Limb (tissue), 2 donors: ENCODE measurements at regions not wholly inside any gene's neighbourhood (a gene's known extent, or its start where the extent isn't known, plus 50 kb on each side); places are given as distances from the start of the nearest gene placed in this dataset.

Experiments used
- DNase-seq, 2 donors: peaks; one replicate each; pipeline ENCODE4 v3.0.0-alpha.2; 2016; ENCODE audit errors: extremely low spot score in 2 of 2

DNA sequence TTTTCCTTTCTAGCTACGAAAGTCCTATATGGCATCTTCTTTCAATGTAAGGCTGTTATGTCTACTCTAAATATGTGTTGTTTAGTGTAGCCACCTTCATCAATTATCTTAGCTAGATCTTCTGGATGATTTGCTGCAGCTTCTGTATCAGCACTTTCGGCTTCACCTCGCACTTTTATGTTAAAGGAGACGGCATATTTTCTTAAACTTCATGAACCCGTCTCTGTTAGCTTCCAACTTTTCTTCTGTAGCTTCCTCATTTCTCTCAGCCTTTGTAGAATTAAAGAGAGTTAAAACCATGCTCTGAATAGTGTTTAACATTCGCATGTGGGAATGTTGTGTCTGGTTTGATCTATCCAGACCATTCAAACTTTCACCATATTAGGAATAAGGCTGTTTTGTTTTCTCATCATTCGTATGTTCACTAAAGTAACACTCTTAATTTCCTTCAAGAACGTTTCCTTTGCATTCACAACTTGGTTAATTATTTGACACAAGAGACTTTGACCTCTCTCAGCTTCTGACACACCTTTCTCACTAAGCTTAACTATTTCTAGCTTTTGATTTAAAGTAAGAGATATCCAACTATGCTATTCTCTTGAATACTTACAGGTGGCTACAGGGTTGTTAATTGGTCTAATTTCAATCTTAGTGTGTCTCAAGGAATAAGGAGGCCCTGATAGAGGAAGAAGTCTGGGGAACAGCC lies 476.8 kb downstream of the GABRG1 start:
- DNase-seq: no peak

DNA sequence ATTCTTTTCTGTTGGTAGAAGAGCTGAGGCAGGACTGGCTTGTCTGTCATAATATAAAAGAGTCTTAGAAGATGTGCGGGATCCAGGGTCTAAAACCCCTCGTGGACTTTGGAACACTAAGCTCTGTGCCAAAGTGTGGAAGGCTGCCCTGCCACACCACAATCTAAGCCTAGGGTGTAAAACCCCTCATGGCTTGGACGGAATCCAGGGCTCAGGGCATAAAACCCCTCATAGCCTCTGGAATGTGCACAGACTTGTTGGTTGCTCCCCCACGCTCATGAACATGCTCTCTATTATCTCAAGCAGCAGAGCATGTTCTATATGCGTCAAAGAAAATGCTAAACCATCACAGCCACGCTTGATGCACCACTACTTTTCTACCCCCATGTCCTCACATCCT lies 483.6 kb downstream of the GABRG1 start:
- DNase-seq: no peak

DNA sequence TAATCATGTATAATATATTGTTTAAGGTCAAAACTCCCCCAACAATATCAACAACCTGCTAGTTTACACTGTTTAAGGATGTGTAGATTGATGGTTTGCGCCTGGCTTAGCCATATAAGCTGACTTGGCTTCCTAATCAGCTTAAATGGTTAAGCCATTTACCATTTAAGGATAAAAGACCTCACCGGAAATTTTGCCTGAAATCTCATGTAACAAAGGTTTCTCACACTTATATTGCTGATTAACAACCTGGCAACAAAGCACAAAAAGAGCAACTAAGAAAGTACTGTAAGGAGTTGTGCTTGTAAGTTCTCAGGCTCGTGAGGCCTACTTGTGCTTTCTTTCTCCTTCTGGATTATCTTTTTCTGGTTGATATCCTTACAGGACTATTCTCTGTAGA lies 485.2 kb downstream of the GABRG1 start:
- DNase-seq: no peak

DNA sequence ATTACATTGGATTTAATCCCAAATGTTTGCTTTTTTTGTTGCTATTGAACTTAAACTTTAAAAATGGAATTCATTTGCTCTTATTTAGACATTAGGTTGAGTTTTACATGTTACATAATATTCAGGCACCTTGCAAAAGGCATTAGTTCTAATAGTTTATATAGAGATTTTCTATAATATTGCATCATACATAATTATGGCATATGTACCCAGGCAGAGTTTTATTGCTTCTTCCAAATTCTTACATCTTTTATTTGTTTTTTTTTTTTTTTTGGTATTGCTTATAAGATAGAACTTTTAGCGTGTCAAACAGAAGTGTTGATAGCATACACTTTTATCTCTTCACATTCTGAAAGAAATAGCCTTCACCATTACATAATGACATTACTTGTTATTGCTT lies 487.7 kb downstream of the GABRG1 start:
- no peak for DNase-seq

DNA sequence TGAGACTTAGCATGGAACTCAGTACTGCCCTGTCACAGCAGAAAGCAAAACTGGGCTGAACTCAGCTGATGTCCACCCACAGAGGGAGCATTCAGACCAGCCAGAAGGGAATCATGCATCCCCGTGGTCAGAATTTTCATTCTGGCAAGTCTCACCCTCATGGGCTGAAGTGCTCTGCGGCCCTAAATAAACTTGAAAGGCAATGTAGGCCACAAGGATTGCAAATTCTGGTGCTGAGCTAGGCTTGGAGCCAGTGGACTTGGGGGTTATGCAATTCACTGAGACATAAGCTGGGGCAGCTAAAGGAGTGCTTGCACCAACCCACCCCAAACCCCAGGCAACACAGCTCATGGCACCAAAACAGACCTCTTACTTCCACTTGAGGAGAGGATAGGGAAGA lies 494.1 kb downstream of the GABRG1 start:
- no peak for DNase-seq

DNA sequence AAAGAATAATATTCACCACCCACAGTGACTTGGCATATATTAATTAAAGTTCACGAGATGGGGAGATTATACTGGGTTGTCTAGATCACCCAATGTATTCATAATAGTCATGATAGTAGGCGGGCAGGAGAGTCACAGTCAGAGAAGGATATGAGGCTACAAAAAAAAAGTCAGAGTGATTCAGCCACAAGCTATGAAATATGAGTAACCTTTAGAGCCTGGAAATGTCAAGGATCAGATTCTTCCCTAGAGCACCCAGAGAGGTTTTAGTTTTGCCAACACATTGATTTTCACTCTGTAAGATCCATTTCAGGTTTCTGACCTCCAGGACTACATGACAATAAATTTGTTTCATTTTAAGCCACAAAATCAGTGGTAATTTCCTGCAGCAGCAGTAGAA lies 501.9 kb downstream of the GABRG1 start:
- no peak for DNase-seq

DNA sequence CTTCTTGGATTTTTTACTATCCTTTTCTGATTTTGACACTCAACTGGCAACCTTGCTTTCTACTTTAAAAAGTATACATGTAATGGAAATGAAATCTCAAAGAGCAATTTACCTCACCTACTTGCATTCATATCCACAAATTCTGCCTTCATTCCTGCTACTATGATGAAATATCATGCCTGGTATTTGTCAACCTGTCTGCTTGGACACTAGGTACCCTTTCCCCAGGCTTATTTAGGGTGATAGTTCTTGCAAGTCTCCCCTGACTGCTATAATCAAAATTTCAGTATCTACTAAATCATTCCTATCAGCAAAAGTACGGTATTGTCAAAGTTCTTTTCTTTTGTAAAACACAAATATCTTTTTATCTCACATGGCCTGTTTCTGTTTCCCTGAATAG lies 503.0 kb downstream of the GABRG1 start:
- DNase-seq: no peak

DNA sequence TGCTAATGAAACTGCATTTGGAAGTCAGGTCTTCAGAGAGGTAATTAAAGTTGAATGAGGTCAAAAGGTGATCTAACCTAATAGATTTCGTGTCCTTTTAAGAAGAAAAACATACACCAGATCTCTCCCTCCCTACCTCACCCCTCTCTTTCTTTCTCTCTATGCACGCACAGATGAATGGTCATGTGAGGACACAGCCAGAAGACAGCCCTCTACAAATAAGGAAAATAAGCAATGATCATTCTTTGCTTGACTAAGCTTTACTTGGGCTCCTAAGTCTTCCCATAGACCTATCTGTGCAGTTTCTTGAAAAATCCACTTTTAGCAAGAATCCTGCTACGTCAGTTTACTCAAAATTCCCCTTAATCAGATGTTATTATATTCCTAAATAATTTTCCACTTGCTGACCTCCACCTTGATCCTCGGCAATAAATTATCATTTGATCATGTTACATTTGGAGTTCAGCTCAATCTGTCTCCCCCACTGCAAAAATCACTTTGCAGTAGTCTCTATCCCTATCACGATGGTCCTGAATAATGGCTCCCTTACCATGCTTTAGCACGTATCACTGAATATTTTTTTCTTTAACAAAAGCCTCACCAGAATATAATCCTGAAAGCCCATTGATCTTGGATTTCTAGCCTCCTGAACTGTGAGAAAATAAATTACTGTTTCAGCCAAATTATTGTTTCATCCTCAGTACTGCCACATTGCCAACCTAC lies 527.3 kb downstream of the GABRG1 start:
- DNase-seq: no peak

DNA sequence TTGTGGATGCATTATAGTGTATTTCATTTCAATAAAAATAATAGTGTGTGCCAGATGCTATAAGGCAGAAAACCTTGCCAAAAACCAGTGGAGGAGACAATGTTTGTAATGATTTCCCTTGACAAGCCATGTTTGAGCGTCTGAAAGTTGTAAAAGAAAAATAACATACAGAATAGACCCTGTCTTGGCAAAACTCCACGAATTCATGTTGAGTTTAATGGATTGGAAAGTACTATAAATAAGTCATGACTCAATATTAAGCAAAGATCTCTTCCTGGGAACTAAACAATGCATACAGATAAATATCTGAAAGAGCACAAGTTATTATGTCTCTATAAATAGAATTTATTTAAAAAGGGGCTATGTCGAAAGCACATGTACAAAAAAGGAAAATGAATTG lies 543.5 kb downstream of the GABRG1 start:
- peak in 1 of 2 donors; percentile 71 for DNase-seq

DNA sequence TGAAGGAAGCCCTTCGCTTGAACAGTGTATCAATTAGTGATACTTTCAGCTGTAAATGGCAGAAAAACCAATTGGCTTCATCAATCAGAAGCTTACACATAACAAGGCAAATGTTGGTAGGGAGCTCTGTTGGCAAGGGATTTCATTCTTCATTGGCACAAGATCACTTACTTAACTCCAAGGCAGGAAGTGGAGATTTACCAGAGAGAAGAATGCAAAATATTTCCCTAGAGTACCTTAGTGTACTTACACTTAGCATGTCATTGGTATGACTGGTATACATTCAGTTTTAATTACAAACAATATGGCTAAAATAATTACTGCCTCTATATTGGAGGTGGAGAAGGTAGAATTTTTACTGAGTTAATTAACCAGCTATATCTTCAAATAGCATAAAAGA lies 545.0 kb downstream of the GABRG1 start:
- no peak for DNase-seq

DNA sequence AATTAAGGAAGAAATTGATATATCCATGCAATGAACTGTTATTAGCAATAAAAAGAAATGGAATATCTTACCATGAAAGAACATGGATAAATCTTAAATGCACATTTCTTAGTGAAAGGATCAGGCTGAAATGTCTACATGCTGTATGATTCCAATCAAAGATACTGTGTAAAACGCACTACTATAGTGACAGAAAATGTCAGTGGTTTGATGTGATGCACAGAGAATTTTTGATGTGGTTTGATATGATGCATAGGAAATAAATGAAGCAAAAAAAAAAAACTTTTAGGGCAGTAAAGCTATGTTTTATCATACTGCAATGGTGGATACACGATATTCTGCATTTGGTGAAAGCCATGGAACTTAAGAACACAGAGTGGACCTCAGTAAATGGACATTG lies 547.6 kb downstream of the GABRG1 start:
- no peak for DNase-seq

DNA sequence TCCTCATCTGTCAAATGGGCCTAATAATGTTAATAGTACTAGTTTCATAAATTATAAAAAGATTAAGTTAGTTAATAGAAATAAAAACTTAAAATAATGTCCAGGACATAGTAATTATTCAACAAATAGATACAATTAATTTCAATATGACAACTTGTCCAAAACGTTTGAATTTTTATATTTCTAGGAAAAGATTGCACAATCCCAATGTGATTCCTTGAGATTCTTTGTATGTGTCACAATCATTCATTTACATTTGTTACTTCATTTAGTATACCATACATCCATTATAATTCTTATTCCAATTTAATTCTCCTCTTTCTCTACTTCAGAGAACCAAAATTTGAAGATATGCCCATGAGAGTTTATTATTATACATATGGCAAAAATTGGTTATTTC lies 554.2 kb downstream of the GABRG1 start:
- DNase-seq: no peak

DNA sequence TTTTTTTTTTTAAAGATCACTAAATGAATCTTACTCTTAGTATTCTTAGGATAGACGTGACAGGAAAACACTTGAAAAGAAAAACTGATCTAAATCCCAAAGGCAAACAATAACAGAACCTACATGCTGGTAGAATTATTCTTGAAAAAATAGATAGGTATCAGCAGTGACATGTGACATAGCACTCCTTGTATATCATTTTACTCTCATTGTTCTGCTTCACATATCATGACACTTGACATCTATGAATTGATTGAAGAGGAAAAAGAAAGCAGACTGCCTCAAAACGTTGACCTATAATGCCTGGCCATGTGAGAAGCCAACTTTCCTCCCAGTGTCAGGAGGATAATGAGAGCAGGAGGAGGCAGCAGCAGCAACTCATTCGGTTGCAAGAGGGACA lies 555.2 kb downstream of the GABRG1 start:
- no peak for DNase-seq

DNA sequence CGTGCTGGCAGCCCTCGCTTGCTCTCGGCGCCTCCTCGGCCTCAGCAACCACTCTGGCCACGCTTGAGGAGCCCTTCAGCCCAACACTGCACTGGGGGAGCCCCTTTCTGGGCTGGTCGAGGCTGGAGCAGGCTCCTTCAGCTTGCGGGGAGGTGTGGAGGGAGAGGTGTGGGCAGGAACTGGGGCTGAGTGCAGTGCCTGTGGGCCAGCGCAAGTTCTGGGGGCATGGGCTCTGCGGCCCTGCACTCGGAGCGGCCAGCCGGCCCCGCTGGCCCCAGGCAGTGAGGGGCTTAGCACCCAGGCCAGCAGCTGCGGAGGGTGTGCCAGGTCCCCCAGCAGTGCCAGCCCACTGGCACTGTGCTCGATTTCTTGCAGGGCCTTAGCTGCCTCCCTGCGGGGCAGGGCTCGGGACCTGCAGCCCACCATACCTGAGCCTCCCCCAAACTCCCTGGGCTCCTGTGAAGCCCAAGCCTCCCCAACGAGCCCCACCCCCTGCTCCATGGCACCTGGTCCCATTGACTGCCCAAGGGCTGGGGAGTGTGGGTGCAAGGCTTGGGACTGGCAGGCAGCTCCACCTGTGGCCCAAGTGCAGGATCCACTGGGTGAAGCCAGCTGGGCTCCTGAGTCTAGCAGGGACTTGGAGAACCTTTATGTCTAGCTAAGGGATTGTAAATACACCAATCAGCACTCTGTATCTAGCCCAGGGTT lies 556.8 kb downstream of the GABRG1 start:
- DNase-seq: no peak

DNA sequence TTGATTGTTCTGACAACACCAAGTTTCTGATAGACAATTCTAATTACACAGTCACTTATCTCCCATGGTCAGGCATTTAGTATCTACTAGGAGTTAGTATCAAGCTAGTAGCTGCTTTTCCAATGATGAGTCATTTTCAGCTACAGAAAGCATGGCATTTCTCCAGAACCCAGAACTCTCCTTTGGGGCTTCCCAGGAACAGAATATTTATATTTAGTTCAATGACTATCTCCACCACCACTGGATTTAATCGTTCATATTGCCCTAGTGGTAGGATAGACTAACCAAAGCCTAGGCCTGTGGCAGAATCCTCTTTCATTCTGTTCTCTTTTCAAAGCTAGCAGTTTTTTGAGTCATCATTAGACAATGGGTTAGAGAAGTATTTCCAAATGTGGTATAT lies 569.4 kb downstream of the GABRG1 start:
- no peak for DNase-seq

DNA sequence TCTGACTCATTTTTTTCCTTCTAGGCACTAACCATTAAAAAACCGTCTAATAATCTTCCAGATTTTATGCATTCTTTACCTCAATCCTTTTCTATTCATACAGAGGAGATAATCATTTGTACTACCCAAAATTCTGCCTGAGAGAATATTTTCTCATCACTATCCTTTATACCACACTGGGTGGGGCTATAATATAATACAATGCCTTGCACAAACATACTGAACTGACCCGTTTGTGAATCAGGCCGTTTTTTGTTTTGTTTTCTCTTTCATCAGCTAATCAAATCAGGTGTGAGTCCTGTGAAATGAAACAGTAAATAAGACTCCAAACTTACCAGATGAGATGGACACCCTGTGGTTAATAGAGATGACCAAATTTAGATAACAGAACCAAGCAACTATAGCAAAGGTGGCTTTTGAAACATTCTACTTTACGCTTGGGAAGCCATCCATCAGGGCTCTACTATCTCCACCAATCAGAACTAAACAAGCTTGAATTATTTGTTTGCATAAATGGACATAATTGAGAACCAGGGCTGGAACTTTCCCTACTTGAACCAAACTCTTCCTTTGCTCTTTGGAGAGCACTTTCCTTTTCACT lies 573.0 kb downstream of the GABRG1 start:
- DNase-seq: no peak

DNA sequence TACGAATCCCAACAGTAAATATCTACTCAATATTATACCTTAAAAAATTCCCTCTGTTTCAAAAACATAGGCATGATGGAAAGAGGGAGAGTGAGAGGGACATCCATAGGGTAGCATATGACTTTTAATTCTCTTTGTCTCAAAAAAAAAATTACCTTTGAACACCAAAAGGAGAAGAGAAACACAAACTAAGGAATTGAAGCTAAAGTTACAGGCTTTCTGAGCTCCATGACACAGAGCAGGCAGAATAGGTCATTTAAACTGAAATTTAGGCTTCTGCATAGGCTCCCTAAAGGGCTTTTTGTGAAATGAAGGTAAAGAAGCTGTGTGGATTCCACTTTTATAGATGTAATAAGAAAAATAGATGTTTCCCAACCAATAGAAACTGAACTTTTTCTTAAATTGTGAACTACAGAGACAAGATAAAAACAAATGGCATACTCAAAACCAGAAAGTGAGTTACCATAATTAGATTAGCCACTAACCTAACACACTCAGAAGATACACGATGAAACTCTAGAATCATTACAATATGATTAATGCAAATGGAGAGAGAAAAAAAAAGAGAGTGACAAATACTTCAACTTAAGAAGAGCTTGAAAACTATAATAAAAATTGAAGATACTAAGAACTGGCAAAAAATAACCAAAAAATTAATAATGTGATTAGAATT lies 584.6 kb downstream of the GABRG1 start:
- no peak for DNase-seq

DNA sequence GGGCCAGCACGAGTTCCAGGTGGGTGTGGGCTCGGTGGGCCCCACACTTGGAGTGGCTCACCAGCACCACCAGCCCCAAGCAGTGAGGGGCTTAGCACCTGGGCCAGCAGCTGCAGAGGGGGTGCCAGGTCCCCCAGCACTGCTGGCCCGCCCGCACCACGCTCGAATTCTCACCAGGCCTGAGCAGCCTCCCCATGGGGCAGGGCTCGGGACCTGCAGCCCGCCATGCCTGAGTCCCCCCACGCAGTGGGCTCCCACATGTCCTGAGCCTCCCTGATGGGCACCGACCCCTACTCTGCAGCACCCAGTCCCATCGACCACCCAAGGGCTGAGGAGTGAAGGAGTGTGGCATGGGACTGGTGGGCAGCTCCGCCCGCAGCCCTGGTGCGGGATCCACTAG lies 593.4 kb downstream of the GABRG1 start:
- no peak for DNase-seq

DNA sequence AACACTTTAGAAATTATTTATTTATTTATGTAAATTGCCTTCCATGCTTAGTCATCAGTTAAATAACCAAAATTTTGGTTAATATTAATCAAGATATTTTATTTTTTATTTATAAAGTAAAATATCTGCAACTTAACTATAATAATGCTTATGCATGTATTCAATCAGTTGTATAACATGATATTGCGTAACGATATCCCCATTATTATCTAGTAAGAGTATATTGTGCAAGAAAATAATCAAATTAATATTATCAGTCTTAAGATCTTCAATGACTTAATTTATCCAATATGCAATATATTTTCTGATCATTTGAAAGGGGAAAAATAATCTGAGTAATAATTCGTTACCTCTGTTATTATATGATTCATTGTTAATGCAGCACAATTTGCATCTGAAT lies 596.7 kb downstream of the GABRG1 start:
- DNase-seq: no peak

DNA sequence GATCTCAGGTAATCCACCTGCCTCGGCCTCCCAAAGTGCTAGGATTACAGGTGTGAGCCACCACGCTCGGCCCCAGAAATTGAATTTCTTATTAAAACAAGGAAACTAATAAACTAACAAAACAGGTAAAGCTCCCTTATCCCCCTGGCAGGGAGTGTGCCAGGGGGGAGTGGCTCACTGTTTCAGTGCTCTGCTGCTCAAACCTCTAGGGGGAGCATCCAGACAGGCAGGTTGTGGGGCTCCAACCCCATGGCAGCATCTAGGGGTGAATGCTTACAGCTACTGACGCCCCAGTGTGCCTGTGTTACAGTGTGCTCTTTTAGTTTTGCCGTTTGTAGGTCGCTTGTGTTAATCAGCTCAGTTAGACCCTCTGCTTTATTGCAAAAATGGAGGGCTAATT lies 605.0 kb downstream of the GABRG1 start:
- DNase-seq: no peak

DNA sequence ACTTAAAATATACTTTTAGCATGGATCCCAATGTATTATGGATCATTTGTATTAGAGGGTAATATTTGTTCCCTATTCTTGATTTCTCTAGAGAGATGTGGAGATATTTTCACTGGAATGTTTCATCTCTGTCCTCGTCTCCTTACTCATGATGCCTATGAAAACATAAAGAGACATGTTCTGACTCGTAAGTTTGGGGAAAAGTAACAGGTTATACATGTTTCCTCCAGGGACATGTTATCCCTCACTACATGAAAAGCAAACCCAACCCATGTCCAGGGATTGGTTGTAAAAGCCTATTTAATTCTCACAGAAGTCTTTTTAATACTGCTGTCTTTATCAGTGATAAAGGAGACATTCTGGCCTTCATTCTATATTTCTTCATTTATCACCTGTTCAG lies 621.4 kb downstream of the GABRG1 start:
- DNase-seq: no peak

DNA sequence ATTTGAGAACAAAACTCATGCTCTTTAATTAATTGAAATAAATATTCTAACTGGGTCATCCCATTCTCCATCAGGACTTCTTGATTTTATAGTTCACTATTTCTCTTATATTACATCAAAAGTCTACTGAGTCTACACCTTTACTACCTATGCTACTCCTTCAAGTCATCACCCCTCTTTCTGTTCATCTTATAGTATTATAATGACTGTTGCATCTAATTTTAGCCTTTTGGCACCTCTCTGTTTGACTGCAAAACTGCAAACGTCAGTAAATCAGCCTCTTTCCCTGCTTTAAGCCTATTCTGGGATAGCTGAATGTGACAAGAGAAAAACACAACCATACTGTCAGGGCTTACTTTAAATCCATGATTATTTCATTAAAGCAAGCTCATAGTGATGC lies 639.1 kb downstream of the GABRG1 start:
- DNase-seq: no peak
